B cell (primary cell): ENCODE measurements at regions not wholly inside any gene's neighbourhood (a gene's known extent, or its start where the extent isn't known, plus 50 kb on each side); places are given as distances from the start of the nearest gene placed in this dataset.

ENCODE experiments used
- EZH2 ChIP-seq: IDR thresholded peaks from 2 replicates; pipeline ENCODE4 v1.6.1; 2012; ENCODE audit warnings: borderline replicate concordance, low read depth, mild to moderate bottlenecking, moderate library complexity, low read length; ENCODE audit not compliant: insufficient read depth, poor library complexity, severe bottlenecking
- TF ChIP-seq, protein P1 (sequence below): fragments of 200-600 bp; IDR thresholded peaks from one replicate; pipeline ENCODE4 v1.8.0; 2022; ENCODE audit warnings: antibody characterized with exemption, mild to moderate bottlenecking

DNA sequence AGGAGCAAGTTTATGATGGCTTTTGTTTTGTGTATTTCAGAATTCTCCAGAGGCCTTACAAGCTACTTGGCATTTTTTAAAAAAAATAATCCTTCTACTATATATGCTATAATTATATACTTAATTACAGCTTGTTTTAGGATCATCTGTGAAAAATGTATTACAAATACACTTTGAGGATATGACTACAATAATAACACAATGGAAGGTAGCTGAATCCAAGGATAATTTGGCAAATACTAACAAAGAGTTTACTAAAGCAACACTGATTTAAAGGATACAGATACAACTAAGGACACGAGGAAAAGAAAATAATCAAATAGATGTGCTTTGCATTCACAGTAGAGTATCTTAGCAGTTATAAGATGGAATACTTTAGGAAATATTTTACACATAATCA is 381.9 kb upstream of the CITED2 start:
- TF ChIP-seq, protein P1, sequence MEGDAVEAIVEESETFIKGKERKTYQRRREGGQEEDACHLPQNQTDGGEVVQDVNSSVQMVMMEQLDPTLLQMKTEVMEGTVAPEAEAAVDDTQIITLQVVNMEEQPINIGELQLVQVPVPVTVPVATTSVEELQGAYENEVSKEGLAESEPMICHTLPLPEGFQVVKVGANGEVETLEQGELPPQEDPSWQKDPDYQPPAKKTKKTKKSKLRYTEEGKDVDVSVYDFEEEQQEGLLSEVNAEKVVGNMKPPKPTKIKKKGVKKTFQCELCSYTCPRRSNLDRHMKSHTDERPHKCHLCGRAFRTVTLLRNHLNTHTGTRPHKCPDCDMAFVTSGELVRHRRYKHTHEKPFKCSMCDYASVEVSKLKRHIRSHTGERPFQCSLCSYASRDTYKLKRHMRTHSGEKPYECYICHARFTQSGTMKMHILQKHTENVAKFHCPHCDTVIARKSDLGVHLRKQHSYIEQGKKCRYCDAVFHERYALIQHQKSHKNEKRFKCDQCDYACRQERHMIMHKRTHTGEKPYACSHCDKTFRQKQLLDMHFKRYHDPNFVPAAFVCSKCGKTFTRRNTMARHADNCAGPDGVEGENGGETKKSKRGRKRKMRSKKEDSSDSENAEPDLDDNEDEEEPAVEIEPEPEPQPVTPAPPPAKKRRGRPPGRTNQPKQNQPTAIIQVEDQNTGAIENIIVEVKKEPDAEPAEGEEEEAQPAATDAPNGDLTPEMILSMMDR = no peak
- no peak for TF ChIP-seq EZH2
